Stromal cell of bone marrow (primary cell): ENCODE measurements at regions not wholly inside any gene's neighbourhood (a gene's known extent, or its start where the extent isn't known, plus 50 kb on each side); places are given as distances from the start of the nearest gene placed in this dataset.

Experiments
- DNase-seq: peaks from one replicate; pipeline ENCODE4 v3.0.0-alpha.2; 2012; ENCODE audit warnings: low read depth

DNA sequence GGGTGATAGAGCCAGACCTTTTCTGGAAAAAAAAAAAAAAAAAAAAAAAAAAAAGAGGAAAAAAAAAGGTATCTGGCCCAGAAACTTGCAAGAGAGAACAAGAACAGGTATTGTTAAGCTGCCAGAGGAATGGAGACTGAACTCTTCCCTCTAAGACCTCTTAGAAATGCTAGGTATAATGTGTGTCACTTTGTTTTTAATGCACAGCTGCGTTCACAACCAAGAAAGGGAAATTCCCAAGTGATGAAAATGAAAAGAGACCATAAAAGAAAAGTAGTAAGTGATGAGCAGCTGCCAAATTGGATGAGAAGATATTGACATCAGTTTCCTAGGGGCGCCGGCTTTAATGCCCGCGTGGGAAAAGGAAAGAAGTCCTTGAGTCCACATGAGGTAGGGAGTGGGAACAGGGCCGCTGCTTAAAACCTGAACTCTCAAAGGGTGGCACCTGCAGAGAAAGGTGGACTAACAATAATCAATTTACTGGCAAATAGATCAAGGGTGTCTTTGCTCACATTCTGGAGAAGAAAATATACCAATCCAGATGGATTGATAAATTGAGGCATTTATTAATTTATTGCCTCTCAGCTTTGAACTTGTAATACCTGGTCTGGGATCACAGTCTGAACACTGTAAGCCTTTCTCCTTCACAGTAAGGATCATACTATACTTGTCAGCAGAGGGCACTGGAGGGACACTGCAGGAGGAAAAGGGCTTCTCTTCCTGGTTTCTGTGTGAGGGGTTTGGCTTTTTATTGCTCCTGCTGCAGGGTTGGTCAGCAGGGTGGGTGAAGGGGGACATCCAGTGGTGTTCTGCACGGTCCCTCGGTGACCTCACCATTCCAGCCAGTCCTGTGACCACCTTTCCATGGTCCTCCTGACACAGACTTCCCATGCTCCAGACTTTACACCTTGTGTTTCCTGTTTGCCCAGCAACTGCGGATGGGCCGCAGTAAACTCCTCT lies 131.6 kb downstream of the AQP9 start:
- DNase-seq = peak; percentile 33

- no peak for DNase-seq
Observed at GRCh38 chr15:58271410-58271809, 133.2 kb downstream of the AQP9 start.

DNA sequence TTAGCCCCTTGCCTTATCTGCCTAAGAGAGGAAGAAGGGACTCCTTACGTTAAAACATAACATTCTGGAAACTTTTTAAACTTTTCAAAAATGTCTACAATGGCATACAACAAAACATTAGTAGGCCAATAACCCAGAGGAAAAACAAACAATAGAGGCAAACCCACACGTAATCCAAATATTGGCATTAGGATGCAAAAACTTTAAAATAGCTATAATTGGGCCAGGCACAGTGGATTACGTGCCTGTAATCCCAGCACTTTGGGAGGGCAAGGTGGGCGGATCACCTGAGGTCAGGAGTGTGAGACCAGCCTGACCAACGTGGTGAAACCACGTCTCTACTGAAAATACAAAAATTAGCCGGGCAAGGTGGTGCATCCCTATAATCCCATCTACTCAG lies 134.9 kb downstream of the AQP9 start:
- no peak for DNase-seq

DNA sequence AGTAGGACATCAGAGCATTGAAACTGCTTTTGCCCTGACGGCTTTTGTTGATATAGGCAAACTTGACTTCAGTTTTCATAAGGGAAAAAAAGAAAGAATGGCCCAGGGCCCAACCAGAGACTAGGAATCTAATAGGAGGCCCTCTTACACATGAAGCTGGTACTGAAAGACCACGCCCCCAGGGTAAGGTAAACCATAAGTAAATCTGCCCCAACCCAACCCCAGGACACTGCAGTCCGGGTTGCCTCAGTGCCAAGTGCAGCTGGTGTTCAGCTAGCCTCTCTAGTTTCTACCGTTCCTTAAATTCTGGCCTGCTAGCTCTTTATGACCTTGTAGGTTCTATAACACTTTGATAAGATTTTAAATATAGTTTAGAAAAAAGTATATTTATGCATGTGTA lies 136.7 kb downstream of the AQP9 start:
- no peak for DNase-seq

- DNase-seq = no peak
Observed at GRCh38 chr15:58275785-58276184, 137.6 kb downstream of the AQP9 start.

DNA sequence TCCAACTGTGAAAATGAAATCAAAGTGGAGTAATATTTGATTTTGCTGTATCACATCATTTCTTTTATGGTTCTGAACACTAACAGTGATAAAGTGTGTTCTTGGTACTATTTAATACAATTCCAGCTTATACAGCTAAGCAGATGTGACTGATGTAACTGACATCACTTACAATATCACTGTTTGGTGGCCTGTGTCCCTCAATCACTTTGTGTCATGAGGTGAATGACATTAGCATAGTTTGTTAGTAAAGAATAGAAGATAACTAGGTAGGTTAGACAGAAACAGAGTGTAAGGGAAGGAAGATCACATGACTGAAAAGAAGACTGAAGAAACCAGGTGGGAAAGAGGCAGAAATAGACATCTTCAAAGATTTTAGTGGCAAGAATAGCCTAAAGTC lies 138.7 kb downstream of the AQP9 start:
- no peak for DNase-seq

DNA sequence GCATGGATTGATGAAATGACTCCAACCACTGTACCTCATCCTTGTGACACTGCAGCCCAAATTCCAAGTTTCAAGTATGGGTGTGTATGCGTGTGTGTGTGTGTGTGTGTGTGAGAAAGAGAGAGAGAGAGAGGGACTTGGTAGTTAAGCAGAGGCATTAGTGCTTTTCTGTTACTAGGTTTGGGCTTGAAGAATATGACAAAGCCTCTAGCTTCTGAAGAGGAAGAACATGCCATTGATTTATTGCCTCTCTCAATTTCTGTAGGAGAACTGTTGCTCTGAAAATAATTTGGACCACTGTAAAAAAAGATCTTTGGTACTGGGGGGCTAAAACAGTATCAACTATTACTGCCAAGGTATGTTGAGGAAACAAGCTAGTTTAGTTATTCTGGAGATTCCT lies 139.2 kb downstream of the AQP9 start:
- DNase-seq = no peak

- no peak for DNase-seq
Observed at GRCh38 chr15:58279106-58279505, 140.9 kb downstream of the AQP9 start.

DNA sequence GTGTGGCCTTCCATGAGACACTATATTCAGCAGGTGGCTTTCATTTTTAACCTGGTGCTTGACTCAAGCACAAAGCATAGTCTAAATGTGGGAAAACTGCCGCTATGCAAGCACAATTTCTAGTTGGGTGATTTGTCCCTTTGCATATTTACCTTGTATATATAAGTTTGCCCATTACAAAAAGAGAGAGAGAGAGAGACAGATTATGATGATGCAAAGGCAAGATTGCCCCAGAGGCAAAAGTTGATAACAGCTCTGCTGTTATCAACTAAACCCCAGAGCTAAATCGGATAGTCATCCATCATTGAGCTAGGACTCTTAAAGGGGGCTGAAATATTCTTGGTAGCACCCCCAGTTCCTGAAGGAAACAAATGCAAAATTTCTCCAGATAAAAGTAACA lies 141.5 kb downstream of the AQP9 start:
- no peak for DNase-seq

- DNase-seq = no peak
Observed at GRCh38 chr15:58282060-58282708, 144.0 kb downstream of the AQP9 start.

GRCh38 chr15:58283302-58283701 lies 145.1 kb downstream of the AQP9 start:
- no peak for DNase-seq

DNA sequence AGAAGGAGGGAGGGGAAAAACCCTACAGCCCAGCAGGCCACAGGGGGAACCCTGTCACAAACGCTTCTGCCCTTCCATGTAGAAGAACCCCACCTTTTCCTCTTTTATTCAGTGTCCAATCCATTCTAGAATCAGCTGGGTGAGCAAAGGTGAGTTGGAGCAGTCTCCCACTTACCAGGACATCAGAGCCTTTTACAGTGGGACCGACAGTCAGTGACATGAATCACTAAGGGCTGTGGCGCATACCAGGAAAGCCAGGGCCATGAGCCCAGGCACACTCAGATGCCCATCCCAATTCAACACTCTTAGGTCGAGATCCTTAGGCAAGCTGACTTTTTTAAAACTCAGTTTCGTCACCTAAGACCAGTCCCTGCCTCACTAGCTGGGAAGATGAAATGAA lies 146.1 kb downstream of the AQP9 start:
- DNase-seq = no peak

DNA sequence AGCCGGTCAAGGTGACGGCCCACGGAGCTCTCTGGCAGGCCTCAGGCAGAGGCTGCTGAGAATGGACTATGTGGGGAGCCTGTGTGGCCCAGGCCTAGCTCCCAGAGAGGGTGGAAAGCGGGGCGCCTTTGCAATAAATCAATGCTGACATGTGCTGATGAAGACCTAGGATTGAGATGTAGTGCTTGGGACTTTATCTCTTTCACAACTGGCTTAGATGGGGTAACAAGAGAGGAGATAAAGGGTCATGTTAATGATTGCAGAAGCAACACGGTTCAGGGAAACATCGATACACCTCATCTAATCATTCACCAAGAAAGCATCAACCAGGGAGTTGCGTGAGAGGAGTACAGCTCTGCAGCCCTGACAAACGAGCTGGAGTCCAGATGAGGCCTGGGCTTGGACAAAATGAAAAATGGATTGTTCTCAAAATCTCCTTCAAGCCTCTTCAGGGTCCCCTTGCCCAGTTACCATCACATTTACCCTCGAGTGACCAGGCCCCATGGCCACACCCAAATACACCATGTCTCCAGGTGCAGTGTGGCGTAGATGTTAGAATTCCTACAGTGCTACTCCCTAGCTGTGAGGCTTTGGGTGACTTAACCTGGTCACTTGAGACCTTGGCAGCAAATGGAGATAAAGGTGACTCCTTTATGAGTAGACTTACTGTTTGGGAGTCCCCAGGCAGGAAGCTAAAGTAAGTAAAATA lies 146.4 kb upstream of the LIPC start:
- DNase-seq = no peak

- no peak for DNase-seq
Observed at GRCh38 chr15:58285921-58286278, 145.9 kb upstream of the LIPC start.

- DNase-seq = no peak
Observed at GRCh38 chr15:58286523-58286922, 145.3 kb upstream of the LIPC start.

- DNase-seq = no peak
Observed at GRCh38 chr15:58287891-58288290, 143.9 kb upstream of the LIPC start.

DNA sequence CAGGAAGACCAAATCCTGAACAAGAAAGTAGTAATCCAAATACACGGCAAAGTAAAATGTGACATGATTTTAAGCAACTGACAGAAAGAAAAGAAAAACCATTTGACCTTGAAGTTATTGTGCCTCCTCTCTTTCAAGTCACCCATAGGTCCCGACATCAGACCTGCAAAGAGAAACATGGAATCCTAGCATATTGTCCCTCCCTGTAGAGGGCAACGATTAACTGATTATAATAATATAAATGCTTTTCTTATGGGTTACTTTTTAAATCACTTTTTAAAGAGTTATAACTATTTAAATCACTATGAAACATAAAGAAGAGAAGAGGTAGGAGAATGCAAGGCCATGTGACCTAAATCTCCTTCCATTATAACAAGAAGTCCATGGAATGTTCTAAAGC lies 143.2 kb upstream of the LIPC start:
- DNase-seq = no peak

DNA sequence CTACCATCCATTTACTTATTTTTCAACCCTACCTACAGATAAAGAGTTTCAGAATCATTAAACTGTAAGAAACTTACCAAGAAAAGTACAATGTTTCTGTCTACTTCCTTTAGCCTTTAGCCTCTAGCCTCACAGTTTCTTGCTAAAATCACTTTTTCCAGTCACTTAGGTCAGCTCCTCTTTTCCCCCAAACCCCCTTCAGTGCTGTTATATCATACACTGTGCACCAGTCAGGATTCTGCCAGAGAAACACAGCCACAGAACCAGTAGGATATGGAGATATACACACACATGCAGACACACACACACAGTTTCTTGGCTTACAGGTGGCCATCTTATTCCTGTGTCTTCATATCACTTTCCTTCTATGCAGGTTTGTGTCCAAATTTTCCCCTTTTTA lies 139.9 kb upstream of the LIPC start:
- no peak for DNase-seq

GRCh38 chr15:58292751-58293175 lies 139.0 kb upstream of the LIPC start:
- no peak for DNase-seq

DNA sequence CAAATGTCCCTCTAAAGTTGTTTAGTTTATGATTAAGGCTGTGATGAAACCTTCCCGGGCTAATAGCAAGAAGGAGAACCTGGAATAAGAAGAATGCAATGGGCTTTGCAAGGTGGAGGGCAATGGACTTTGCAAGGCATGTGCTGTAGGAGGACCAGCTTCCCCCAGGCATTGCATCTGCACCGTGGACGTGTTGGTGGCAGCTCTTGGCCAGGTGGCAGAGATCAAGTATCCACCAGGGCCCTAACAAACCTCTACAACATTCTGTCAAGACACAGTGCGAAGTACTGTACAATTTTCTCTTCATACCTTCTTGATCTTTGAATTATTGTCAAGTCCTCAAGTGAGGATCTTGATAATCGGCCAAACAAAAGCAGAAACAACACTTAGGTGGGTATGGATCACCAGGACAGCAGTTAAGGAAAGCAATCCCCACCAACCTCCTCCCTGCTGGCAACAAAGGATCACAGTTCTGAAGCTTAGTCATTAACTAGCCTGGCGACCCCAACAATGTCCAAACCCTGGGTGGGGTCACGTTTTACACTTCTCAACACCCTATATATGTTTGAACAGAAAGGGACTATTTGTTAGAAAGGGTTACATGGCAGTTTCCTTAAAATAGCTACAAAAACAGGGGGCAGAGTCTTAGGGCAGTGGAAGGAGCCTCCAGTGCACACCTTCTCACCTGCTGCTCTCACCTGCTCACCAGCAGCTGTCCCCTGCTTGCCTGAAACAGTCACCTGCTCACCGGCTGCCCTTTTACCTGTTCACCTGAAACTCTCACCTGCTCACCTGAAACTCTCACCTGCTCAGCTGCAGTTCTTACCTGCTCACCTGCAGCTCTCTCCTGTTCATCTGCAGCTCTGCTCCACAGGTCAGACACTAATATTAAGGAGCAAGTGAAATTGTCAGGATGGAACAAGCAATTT lies 137.9 kb upstream of the LIPC start:
- DNase-seq = no peak

DNA sequence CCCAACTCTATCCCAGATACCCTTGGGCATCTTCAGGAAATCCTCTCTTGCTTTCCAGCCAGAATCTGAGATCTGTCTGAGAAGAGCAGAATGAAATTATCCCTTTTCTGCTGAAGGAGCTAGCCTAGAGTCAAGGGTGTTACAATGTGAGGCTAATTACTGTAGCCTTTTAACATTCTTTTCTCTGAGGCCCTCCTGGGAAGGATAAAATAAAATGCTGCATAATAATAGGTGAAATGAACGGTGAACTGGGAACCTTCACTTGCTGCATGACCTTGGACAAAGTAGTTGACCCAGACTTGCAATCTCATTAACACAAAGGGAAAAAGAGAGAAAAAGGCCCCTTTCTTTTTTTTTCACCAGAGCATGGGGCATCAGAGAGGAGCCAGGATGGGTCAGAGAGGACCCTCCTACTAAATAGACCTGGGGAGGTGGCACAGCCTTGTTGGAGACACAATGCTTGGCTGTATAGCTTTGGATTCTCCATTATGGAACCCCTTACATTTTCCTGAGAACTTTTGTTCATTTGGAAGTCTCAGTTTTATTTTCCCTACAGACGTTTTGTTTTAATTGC lies 137.0 kb upstream of the LIPC start:
- DNase-seq = no peak
